Neuronal stem cell (in vitro differentiated cells): ENCODE measurements at regions not wholly inside any gene's neighbourhood (a gene's known extent, or its start where the extent isn't known, plus 50 kb on each side); places are given as distances from the start of the nearest gene placed in this dataset.

Experiments
- DNase-seq: peaks from one replicate; pipeline ENCODE4 v3.0.0-alpha.2; 2013; ENCODE audit warnings: low spot score
- H2AFZ ChIP-seq: one replicate; pipeline ENCODE4 v1.6.1; 2013; ENCODE audit warnings: mild to moderate bottlenecking, low read length, inconsistent platforms
- H2AK5ac ChIP-seq: 2 replicates; pipeline ENCODE4 v1.6.1; 2013; ENCODE audit warnings: low read depth, mild to moderate bottlenecking, inconsistent platforms, low read length, moderate library complexity, mixed read lengths
- H2BK120ac ChIP-seq: 2 replicates; pipeline ENCODE4 v1.6.1; 2013; ENCODE audit warnings: low read depth, mild to moderate bottlenecking, inconsistent platforms, low read length, moderate library complexity, mixed read lengths
- H2BK12ac ChIP-seq: one replicate; pipeline ENCODE4 v1.6.1; 2013; ENCODE audit warnings: low read length, inconsistent platforms
- H2BK15ac ChIP-seq: 2 replicates; pipeline ENCODE4 v1.6.1; 2013; ENCODE audit warnings: mild to moderate bottlenecking, low read length, inconsistent platforms, mixed read lengths
- H2BK5ac ChIP-seq: one replicate; pipeline ENCODE4 v1.6.1; 2013; ENCODE audit warnings: inconsistent platforms, mild to moderate bottlenecking, low read length, moderate library complexity
- H3K14ac ChIP-seq: one replicate; pipeline ENCODE4 v1.6.1; 2013; ENCODE audit warnings: low read length, inconsistent platforms
- H3K18ac ChIP-seq: 2 replicates; pipeline ENCODE4 v1.6.1; 2013; ENCODE audit warnings: low read length, inconsistent platforms
- H3K23ac ChIP-seq: 2 replicates; pipeline ENCODE4 v1.6.1; 2013; ENCODE audit warnings: low read depth, mild to moderate bottlenecking, mixed read lengths, low read length, inconsistent platforms; ENCODE audit not compliant: poor library complexity
- H3K27ac ChIP-seq: replicated peaks from 3 replicates; pipeline ENCODE4 v1.5.1; 2013; ENCODE audit warnings: low read length, inconsistent platforms
- H3K27me3 ChIP-seq, 3 experiments: 2 replicates each; pipeline ENCODE4 v1.6.1; 2013; ENCODE audit warnings: low read length in 3 of 3, mild to moderate bottlenecking in 2 of 3, inconsistent platforms in 1 of 3, low read depth in 1 of 3, mixed read lengths in 1 of 3, moderate library complexity in 1 of 3; ENCODE audit not compliant: control insufficient read depth in 3 of 3, insufficient read depth in 3 of 3
- H3K36me3 ChIP-seq, 2 donors: replicated peaks in 1 of 2; 2 replicates each; pipeline ENCODE4 v1.6.1; 2013; ENCODE audit warnings: low read length in 2 of 2; ENCODE audit not compliant: control insufficient read depth in 2 of 2, insufficient read depth in 2 of 2
- H3K4ac ChIP-seq: 2 replicates; pipeline ENCODE4 v1.6.1; 2013; ENCODE audit warnings: inconsistent platforms, mild to moderate bottlenecking, low read length, moderate library complexity
- H3K4me1 ChIP-seq, 2 donors: 1 replicate in 1 of 2; 2 replicates in 1 of 2; pipeline ENCODE4 v1.6.1; 2013; ENCODE audit warnings: low read length in 2 of 2, low read depth in 1 of 2; ENCODE audit not compliant: control insufficient read depth in 2 of 2, insufficient read depth in 1 of 2
- H3K4me2 ChIP-seq: one replicate; pipeline ENCODE4 v1.6.1; 2013; ENCODE audit warnings: mild to moderate bottlenecking, low read length, inconsistent platforms; ENCODE audit not compliant: insufficient read depth, poor library complexity, severe bottlenecking
- H3K4me3 ChIP-seq, 2 donors: 2 replicates each; pipeline ENCODE4 v1.5.1; 2013; ENCODE audit warnings: low read length in 2 of 2, mild to moderate bottlenecking in 2 of 2, inconsistent platforms in 1 of 2, moderate library complexity in 1 of 2
- H3K79me1 ChIP-seq: one replicate; pipeline ENCODE4 v1.6.1; 2013; ENCODE audit warnings: low read depth, mild to moderate bottlenecking, inconsistent platforms, low read length, moderate library complexity
- H3K9ac ChIP-seq: one replicate; pipeline ENCODE4 v1.6.1; 2013; ENCODE audit warnings: mild to moderate bottlenecking, low read depth, low read length, inconsistent platforms; ENCODE audit not compliant: poor library complexity
- H3K9me3 ChIP-seq, 2 donors: replicated peaks in 1 of 2; 2 replicates each; pipeline versions ENCODE3 to v1.6.1; 2013; ENCODE audit warnings: low read length in 2 of 2, mild to moderate bottlenecking in 2 of 2, inconsistent platforms in 1 of 2, low read depth in 1 of 2, mixed read lengths in 1 of 2, moderate library complexity in 1 of 2; ENCODE audit not compliant: control insufficient read depth in 2 of 2, insufficient read depth in 1 of 2
- H4K8ac ChIP-seq: one replicate; pipeline ENCODE4 v1.6.1; 2013; ENCODE audit warnings: low read depth, mild to moderate bottlenecking, inconsistent platforms, low read length, moderate library complexity
- H4K91ac ChIP-seq: one replicate; pipeline ENCODE4 v1.6.1; 2013; ENCODE audit warnings: low read length, low read depth, mild to moderate bottlenecking, inconsistent platforms; ENCODE audit not compliant: poor library complexity
- WGBS, 2 donors: extraction: QIAGEN DNeasy Blood & Tissue Kit; methylation state at CpG; one replicate each; pipeline ENCODE4 v1.1.7; 2013; ENCODE audit warnings: missing lambda C conversion rate in 2 of 2, mixed read lengths in 1 of 2; ENCODE audit not compliant: insufficient read length in 2 of 2, insufficient replicate concordance in 1 of 2; ENCODE audit errors: extremely low coverage in 2 of 2; 5-methylcytosine and 5-hydroxymethylcytosine counted together

GRCh38 chr14:106215229-106215628 is 688.8 kb downstream of the TMEM121 start:
- Histone ChIP-seq H3K14ac (no peak overlapping the region), H3K79me1 (no peaks in the 10 kb centered on the region), H3K4me2 (no peak overlapping the region), H4K8ac (no peak overlapping the region), H3K36me3 (no peaks in the 10 kb centered on the region), H3K9me3 (peaks cover 0 to 17% of the 10 kb centered on the region in 2 donors), H2BK5ac (no peak overlapping the region), H3K9ac (no peak overlapping the region), H2AK5ac (no peak overlapping the region), H2BK15ac (no peak overlapping the region), H3K27ac (no peak overlapping the region), H4K91ac (no peak overlapping the region), H3K4me1 (no peaks in the 10 kb centered on the region), H3K4ac (no peak overlapping the region), H3K18ac (no peak overlapping the region), H3K27me3 (peaks cover 0 to 8% (median 2%) of the 10 kb centered on the region in 3 experiments), H2BK120ac (no peak overlapping the region), H3K4me3 (no peak overlapping the region), H3K23ac (no peak overlapping the region), H2AFZ (no peak overlapping the region), H2BK12ac (no peak overlapping the region)
- WGBS, 2 donors = no CpG with 5 or more reads among the region's 2 CpGs
- DNase-seq = no peak

DNA sequence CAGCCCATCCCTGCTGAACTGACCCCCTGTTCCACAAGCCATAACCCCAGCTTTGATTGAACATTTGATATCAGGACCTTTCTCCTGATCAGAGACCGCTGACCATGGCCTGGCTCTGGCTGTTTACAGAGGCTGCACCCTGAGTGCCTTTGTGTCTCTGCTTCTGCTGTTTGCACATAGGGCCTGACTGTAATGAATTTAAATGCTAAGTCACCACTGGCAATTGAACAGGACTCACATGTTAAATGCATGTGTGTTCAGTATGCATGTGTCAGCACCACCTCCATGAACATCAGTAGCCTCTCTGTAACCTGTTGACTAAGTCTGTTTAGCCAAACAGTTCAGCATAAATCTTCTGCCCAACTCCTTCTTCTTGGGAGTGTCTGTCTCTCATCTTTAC is 690.3 kb downstream of the TMEM121 start:
- no peak overlapping the region for H2BK12ac ChIP-seq
- H3K79me1 ChIP-seq = no peaks in the 10 kb centered on the region
- H3K27ac ChIP-seq = no peak overlapping the region
- H2BK120ac ChIP-seq = no peak overlapping the region
- no CpG with 5 or more reads among the region's 1 CpG for WGBS, 2 donors
- H2AK5ac ChIP-seq = no peak overlapping the region
- H3K27me3 ChIP-seq = peaks cover 0 to 8% (median 2%) of the 10 kb centered on the region in 3 experiments
- no peak overlapping the region for H2BK15ac ChIP-seq
- H3K36me3 ChIP-seq = no peaks in the 10 kb centered on the region
- DNase-seq = no peak
- no peak overlapping the region for H2AFZ ChIP-seq
- no peak overlapping the region for H3K4ac ChIP-seq
- no peak overlapping the region for H3K4me2 ChIP-seq
- H3K23ac ChIP-seq = no peak overlapping the region
- H4K8ac ChIP-seq = no peak overlapping the region
- H3K9ac ChIP-seq = no peak overlapping the region
- no peak overlapping the region for H3K18ac ChIP-seq
- H2BK5ac ChIP-seq = no peak overlapping the region
- H3K14ac ChIP-seq = no peak overlapping the region
- H3K4me3 ChIP-seq = no peak overlapping the region
- H3K9me3 ChIP-seq = peaks cover 0 to 14% of the 10 kb centered on the region in 2 donors
- no peak overlapping the region for H4K91ac ChIP-seq
- H3K4me1 ChIP-seq = no peaks in the 10 kb centered on the region

DNA sequence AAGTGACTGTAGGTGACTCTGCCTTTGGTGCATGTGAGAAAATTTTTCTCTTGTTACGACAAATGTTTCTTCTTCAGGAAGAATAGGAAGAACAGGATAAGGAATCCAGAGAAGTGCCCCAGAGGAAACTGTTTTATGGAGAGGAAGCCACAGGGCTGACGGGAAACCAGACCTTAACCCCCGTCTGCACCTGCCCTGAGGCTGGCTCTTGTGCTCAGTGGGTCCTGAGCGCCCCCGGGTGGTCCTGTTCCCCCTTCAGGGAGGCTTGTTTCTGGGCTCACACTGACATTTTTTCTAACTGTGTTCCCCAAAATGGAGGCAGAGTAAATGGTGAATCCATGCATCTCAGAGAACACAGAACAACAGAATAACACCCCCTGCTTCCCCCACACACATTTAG is 691.8 kb downstream of the TMEM121 start:
- no peak overlapping the region for H4K8ac ChIP-seq
- peaks cover 0 to 4% (median 2%) of the 10 kb centered on the region in 3 experiments for H3K27me3 ChIP-seq
- no peak overlapping the region for H2BK120ac ChIP-seq
- H3K4me1 ChIP-seq = no peaks in the 10 kb centered on the region
- no peak overlapping the region for H2BK5ac ChIP-seq
- H3K14ac ChIP-seq = no peak overlapping the region
- H3K4me2 ChIP-seq = no peak overlapping the region
- H3K4ac ChIP-seq = no peak overlapping the region
- no peak overlapping the region for H2AFZ ChIP-seq
- H3K9ac ChIP-seq = no peak overlapping the region
- no peak overlapping the region for H3K18ac ChIP-seq
- H3K9me3 ChIP-seq = peaks cover 0 to 13% of the 10 kb centered on the region in 2 donors
- no peaks in the 10 kb centered on the region for H3K36me3 ChIP-seq
- no peak for DNase-seq
- H3K4me3 ChIP-seq = no peak overlapping the region
- H2AK5ac ChIP-seq = no peak overlapping the region
- no peak overlapping the region for H3K23ac ChIP-seq
- WGBS, 2 donors = no CpG with 5 or more reads among the region's 5 CpGs
- H3K27ac ChIP-seq = no peak overlapping the region
- no peaks in the 10 kb centered on the region for H3K79me1 ChIP-seq
- H2BK12ac ChIP-seq = no peak overlapping the region
- H2BK15ac ChIP-seq = no peak overlapping the region
- no peak overlapping the region for H4K91ac ChIP-seq

GRCh38 chr14:106222311-106222710 is 695.9 kb downstream of the TMEM121 start:
- no peak overlapping the region for H3K4ac ChIP-seq
- no peak overlapping the region for H3K14ac ChIP-seq

More at GRCh38 chr14:106222311-106222710, 695.9 kb downstream of the TMEM121 start:
- H2BK120ac ChIP-seq = no peak overlapping the region
- H3K4me2 ChIP-seq = no peak overlapping the region
- H3K79me1 ChIP-seq = no peaks in the 10 kb centered on the region
- H3K18ac ChIP-seq = no peak overlapping the region
- H2BK12ac ChIP-seq = no peak overlapping the region
- no peak overlapping the region for H4K91ac ChIP-seq
- DNase-seq = no peak
- no peaks in the 10 kb centered on the region for H3K4me1 ChIP-seq
- no CpG with 5 or more reads among the region's 3 CpGs for WGBS, 2 donors
- no peak overlapping the region for H2BK5ac ChIP-seq
- no peaks in the 10 kb centered on the region for H3K36me3 ChIP-seq
- no peak overlapping the region for H3K9ac ChIP-seq
- H2AK5ac ChIP-seq = no peak overlapping the region
- H3K9me3 ChIP-seq = peaks cover 0 to 13% of the 10 kb centered on the region in 2 donors
- H3K23ac ChIP-seq = no peak overlapping the region
- no peak overlapping the region for H4K8ac ChIP-seq
- peaks cover 0 to 2% (median 0%) of the 10 kb centered on the region in 3 experiments for H3K27me3 ChIP-seq
- no peak overlapping the region for H2AFZ ChIP-seq
- H2BK15ac ChIP-seq = no peak overlapping the region
- H3K27ac ChIP-seq = no peak overlapping the region
- H3K4me3 ChIP-seq = no peak overlapping the region
